SK-N-SH treated with all-trans-retinoic acid at 6 μM for 48 hours (cell line): ENCODE measurements at regions not wholly inside any gene's neighbourhood (a gene's known extent, or its start where the extent isn't known, plus 50 kb on each side); places are given as distances from the start of the nearest gene placed in this dataset.

Source experiments
- BACH2 ChIP-seq: fragments of 250-450 bp; sonication (Bioruptor Pico); IDR thresholded peaks from 2 replicates; pipeline ENCODE4 v1.9.0; 2021; ENCODE audit warnings: mild to moderate bottlenecking, borderline replicate concordance
- CREB5 ChIP-seq: fragments of 250-450 bp; sonication (Bioruptor Pico); IDR thresholded peaks from 2 replicates; pipeline ENCODE4 v1.5.1; 2020; ENCODE audit warnings: low read depth, mild to moderate bottlenecking, moderate library complexity
- CSDC2 ChIP-seq: fragments of 250-450 bp; sonication (Bioruptor Pico); IDR thresholded peaks from 2 replicates; pipeline ENCODE4 v1.5.0; 2020; ENCODE audit warnings: mild to moderate bottlenecking, moderate library complexity
- GLIS3 ChIP-seq: fragments of 250-450 bp; sonication (Bioruptor Pico); IDR thresholded peaks from 2 replicates; pipeline ENCODE4 v1.5.0; 2020; ENCODE audit warnings: mild to moderate bottlenecking, moderate library complexity
- PATZ1 ChIP-seq: fragments of 250-450 bp; sonication (Bioruptor Pico); IDR thresholded peaks from 2 replicates; pipeline ENCODE4 v1.8.0; 2020; ENCODE audit warnings: mild to moderate bottlenecking, moderate library complexity, borderline replicate concordance
- RARB ChIP-seq: fragments of 250-450 bp; sonication (Bioruptor Pico); IDR thresholded peaks from 2 replicates; pipeline ENCODE4 v1.8.0; 2021; ENCODE audit warnings: mild to moderate bottlenecking, moderate library complexity
- SNAI2 ChIP-seq: fragments of 250-450 bp; sonication (Bioruptor Pico); IDR thresholded peaks from 2 replicates; pipeline ENCODE4 v1.5.0; 2020; ENCODE audit warnings: mild to moderate bottlenecking, moderate library complexity
- TSHZ2 ChIP-seq: fragments of 250-450 bp; sonication (Bioruptor Pico); IDR thresholded peaks from 2 replicates; pipeline ENCODE4 v1.5.0; 2020; ENCODE audit warnings: mild to moderate bottlenecking, moderate library complexity
- ZFP3 ChIP-seq: fragments of 250-450 bp; sonication (Bioruptor Pico); IDR thresholded peaks from 2 replicates; pipeline ENCODE4 v1.5.0; 2020; ENCODE audit warnings: mild to moderate bottlenecking, moderate library complexity
- ZFP30 ChIP-seq: fragments of 450-650 bp; formaldehyde crosslinking; IDR thresholded peaks from 2 replicates; pipeline ENCODE4 v1.5.0; 2022; ENCODE audit warnings: mild to moderate bottlenecking, moderate library complexity
- ZNF8 ChIP-seq: fragments of 450-650 bp; formaldehyde crosslinking; IDR thresholded peaks from 2 replicates; pipeline ENCODE4 v1.5.0; 2020; ENCODE audit warnings: mild to moderate bottlenecking, moderate library complexity

DNA sequence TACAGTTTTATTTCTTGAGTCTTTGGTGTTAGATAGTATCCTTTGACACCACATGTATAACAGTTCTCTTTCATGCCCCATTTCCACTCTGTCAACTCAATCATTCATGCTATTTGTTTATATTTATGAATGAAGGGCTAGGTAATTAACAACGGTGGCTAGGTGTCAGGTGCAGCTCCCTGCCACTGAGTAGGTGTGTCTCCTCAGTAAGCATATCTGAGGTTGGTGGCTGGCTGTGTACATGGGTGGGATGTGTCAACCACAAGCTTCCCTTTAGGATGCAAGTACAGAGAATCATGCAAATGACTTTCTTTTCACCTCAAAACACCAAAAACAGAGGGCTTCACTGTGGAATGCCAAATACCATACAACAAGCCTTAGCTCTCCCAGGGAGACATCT lies 83.4 kb downstream of the ZNF365 start:
- TF ChIP-seq PATZ1 (CRISPR knock-in tag): no peak
- TF ChIP-seq SNAI2 (CRISPR knock-in tag): no peak
- TF ChIP-seq BACH2 (CRISPR knock-in tag): no peak
- no peak for TF ChIP-seq GLIS3 (CRISPR knock-in tag)
- TF ChIP-seq ZNF8 (CRISPR knock-in tag): no peak
- no peak for TF ChIP-seq RARB (CRISPR knock-in tag)
- TF ChIP-seq TSHZ2 (CRISPR knock-in tag): no peak
- TF ChIP-seq CSDC2 (CRISPR knock-in tag): no peak
- no peak for TF ChIP-seq CREB5 (CRISPR knock-in tag)
- no peak for TF ChIP-seq ZFP30 (CRISPR knock-in tag)
- TF ChIP-seq ZFP3: no peak
